Ecto neural progenitor cell (in vitro differentiated cells): ENCODE measurements at regions not wholly inside any gene's neighbourhood (a gene's known extent, or its start where the extent isn't known, plus 50 kb on each side); places are given as distances from the start of the nearest gene placed in this dataset.
"Not testable (repeated sequence)": the region's sequence is repeated elsewhere in the genome, so short reads cannot be mapped to it uniquely, and the experiment has no call there.

Experiments
- DNase-seq: peaks from one replicate; pipeline ENCODE4 v3.0.0-alpha.2; 2018; ENCODE audit warnings: low spot score

GRCh38 chr6:109253366-109253765 is 128.9 kb downstream of the CD164 start:
- DNase-seq, result no peak

- no peak for DNase-seq
Measured at GRCh38 chr6:109252261-109253041, 129.8 kb downstream of the CD164 start.

GRCh38 chr6:109251839-109252238 is 130.4 kb downstream of the CD164 start:
- DNase-seq, result no peak

- DNase-seq, result not testable (repeated sequence)
Measured at GRCh38 chr6:109250544-109251156, 131.6 kb downstream of the CD164 start.

GRCh38 chr6:109243863-109244825 is 138.1 kb downstream of the CD164 start:
- DNase-seq, result no peak

GRCh38 chr6:109242925-109243324 is 139.3 kb downstream of the CD164 start:
- no peak for DNase-seq

GRCh38 chr6:109242029-109242428 is 140.2 kb downstream of the CD164 start:
- DNase-seq, result no peak

GRCh38 chr6:109241199-109241598 is 141.1 kb downstream of the CD164 start:
- DNase-seq, result no peak

GRCh38 chr6:109240370-109241084 is 141.7 kb downstream of the CD164 start:
- DNase-seq, result no peak

GRCh38 chr6:109239651-109240321 is 142.5 kb downstream of the CD164 start:
- no peak for DNase-seq

- no peak for DNase-seq
Measured at GRCh38 chr6:109239160-109239559, 143.1 kb downstream of the CD164 start.

- no peak for DNase-seq
Measured at GRCh38 chr6:109238396-109238795, 143.1 kb downstream of the CEP57L1 start.

- no peak for DNase-seq
Measured at GRCh38 chr6:109237986-109238329, 142.7 kb downstream of the CEP57L1 start.

- DNase-seq, result no peak
Measured at GRCh38 chr6:109237077-109237985, 142.0 kb downstream of the CEP57L1 start.

- DNase-seq, result peak; percentile 83
Measured at GRCh38 chr6:109236115-109237076, 141.1 kb downstream of the CEP57L1 start.

GRCh38 chr6:109235481-109236038 is 140.3 kb downstream of the CEP57L1 start:
- DNase-seq, result no peak

- no peak for DNase-seq
Measured at GRCh38 chr6:109230453-109230852, 135.1 kb downstream of the CEP57L1 start.

GRCh38 chr6:109229536-109229935 is 134.2 kb downstream of the CEP57L1 start:
- DNase-seq, result no peak

GRCh38 chr6:109227646-109228045 is 132.3 kb downstream of the CEP57L1 start:
- DNase-seq, result no peak
